GM23248 (cell line): ENCODE measurements at regions not wholly inside any gene's neighbourhood (a gene's known extent, or its start where the extent isn't known, plus 50 kb on each side); places are given as distances from the start of the nearest gene placed in this dataset.

ENCODE experiments used
- EZH2 ChIP-seq: fragments of 200-600 bp; sonication (generic); IDR thresholded peaks from 2 replicates; pipeline ENCODE4 v1.6.1; 2018; ENCODE audit warnings: antibody characterized with exemption, mild to moderate bottlenecking; ENCODE audit not compliant: insufficient read depth, poor library complexity, severe bottlenecking
- EZH2phosphoT487 ChIP-seq: fragments of 200-600 bp; sonication (generic); IDR thresholded peaks from 2 replicates; pipeline ENCODE4 v1.6.1; 2018; ENCODE audit warnings: antibody characterized with exemption, moderate library complexity, mild to moderate bottlenecking, low read depth; ENCODE audit not compliant: insufficient read depth

GRCh38 chr18:55069497-55069896 lies 110.2 kb upstream of the CCDC68 start:
- TF ChIP-seq EZH2 (no peak), EZH2phosphoT487 (no peak)
